ENCODE measurements at regions not wholly inside any gene's neighbourhood (a gene's known extent, or its start where the extent isn't known, plus 50 kb on each side); places are given as distances from the start of the nearest gene placed in this dataset.

DNA sequence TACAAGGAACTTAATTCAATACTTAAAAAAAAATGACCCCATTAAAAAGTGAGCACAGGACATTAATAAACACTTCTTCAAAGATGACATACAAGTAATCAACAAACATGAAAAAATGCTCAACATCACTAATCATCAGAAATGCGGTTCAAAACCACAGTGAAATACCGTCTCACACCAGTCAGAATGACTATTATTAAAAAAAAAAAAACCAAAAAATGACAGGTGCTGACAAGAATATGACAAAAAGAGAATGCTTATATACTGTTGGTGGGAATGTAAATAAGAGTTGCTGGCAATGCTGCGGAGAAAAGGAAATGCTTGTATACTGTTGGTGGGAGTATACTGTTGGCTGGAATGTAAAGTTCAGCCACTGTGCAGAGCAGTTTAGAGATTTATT, 358.3 kb upstream of the CBLB start:
- Mint-ChIP-seq H3K36me3 (ENCODE audit: low read depth) (peaks cover 3% of the 10 kb centered on the region), H3K4me1 (ENCODE audit: low read depth) (peaks cover 8% of the 10 kb centered on the region), H3K9me3 (ENCODE audit: low read depth) (peaks cover 15% of the 10 kb centered on the region), H3K27me3 (ENCODE audit: low read depth) (no peaks in the 10 kb centered on the region), H3K27ac (ENCODE audit: unreplicated experiment) (no peak overlapping the region), H3K4me3 (ENCODE audit: unreplicated experiment) (no peak overlapping the region)
- TF ChIP-seq, protein P1, sequence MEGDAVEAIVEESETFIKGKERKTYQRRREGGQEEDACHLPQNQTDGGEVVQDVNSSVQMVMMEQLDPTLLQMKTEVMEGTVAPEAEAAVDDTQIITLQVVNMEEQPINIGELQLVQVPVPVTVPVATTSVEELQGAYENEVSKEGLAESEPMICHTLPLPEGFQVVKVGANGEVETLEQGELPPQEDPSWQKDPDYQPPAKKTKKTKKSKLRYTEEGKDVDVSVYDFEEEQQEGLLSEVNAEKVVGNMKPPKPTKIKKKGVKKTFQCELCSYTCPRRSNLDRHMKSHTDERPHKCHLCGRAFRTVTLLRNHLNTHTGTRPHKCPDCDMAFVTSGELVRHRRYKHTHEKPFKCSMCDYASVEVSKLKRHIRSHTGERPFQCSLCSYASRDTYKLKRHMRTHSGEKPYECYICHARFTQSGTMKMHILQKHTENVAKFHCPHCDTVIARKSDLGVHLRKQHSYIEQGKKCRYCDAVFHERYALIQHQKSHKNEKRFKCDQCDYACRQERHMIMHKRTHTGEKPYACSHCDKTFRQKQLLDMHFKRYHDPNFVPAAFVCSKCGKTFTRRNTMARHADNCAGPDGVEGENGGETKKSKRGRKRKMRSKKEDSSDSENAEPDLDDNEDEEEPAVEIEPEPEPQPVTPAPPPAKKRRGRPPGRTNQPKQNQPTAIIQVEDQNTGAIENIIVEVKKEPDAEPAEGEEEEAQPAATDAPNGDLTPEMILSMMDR (IDR thresholded peaks at IDR 0.05), result no peak
- no peak for DNase-seq (ENCODE audit: low spot score)

DNA sequence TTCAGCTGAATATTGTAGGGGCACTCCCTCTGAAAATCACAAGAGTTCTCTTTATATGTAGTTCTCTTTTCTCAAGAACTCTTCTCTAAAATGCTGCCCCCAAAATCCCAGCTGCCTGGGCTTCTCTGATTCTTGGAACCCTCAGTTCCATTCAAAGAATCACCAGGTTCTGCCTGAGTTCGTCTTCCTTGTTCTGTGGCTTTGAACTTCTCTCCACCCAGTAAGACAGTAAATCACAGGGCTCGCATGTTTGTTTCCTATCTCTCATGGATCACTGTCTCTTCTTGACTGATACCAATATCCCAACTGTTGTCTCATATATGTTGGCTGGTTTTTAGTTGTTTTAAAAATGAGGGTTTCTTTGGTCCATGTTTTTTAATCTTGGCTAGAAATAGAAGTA, 359.5 kb upstream of the CBLB start:
- peaks cover 6% of the 10 kb centered on the region for H3K9me3 Mint-ChIP-seq (ENCODE audit: low read depth)
- no peaks in the 10 kb centered on the region for H3K27me3 Mint-ChIP-seq (ENCODE audit: low read depth)
- no peaks in the 10 kb centered on the region for H3K36me3 Mint-ChIP-seq (ENCODE audit: low read depth)
- no peak overlapping the region for H3K4me3 Mint-ChIP-seq (ENCODE audit: unreplicated experiment)
- no peak overlapping the region for H3K27ac Mint-ChIP-seq (ENCODE audit: unreplicated experiment)
- TF ChIP-seq, protein P1 (IDR thresholded peaks at IDR 0.05), result no peak
- H3K4me1 Mint-ChIP-seq (ENCODE audit: low read depth), result peaks cover 14% of the 10 kb centered on the region
- DNase-seq (ENCODE audit: low spot score), result no peak

DNA sequence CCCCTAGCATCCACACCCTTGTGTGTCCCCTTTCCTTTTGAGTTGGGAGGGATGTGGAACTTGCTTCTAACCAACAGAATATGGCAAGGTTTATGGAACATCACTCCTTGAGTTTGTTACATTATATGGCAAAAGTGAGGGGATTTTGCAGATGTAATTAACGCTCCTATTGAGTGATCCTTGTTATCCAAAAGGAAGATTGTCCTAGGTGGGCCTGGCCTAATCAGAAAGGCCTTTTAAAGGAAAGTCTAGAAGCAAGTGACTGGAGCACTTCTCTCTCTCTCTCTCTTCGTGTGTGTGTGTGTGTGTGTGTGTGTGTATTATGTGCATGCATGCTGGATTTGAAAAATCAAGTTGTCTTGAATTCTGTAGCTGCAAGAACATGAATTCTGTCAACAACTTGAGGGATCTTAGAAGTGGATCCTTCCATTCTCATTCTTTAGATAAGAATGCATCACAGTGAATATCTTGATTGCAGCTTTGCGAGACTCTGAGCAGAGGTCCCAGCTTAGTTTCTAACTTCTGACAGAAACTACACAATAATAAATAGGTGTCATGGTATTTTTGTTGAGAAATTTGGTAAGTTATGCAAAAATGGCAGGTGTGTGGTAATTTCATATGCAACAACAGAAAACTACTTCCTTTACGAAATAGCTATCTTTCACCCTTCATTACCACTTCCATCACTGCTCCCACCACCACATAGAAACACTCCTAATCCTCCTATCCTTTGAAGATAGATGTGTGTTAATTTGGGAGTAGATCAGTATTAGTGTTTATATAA, 360.9 kb upstream of the CBLB start:
- no peak for DNase-seq (ENCODE audit: low spot score)
- Mint-ChIP-seq H3K27me3 (ENCODE audit: low read depth) (no peaks in the 10 kb centered on the region), H3K4me3 (ENCODE audit: unreplicated experiment) (no peak overlapping the region), H3K36me3 (ENCODE audit: low read depth) (no peaks in the 10 kb centered on the region), H3K4me1 (ENCODE audit: low read depth) (peaks cover 15% of the 10 kb centered on the region), H3K9me3 (ENCODE audit: low read depth) (peaks cover 6% of the 10 kb centered on the region), H3K27ac (ENCODE audit: unreplicated experiment) (no peak overlapping the region)
- TF ChIP-seq, protein P1 (IDR thresholded peaks at IDR 0.05), result no peak

DNA sequence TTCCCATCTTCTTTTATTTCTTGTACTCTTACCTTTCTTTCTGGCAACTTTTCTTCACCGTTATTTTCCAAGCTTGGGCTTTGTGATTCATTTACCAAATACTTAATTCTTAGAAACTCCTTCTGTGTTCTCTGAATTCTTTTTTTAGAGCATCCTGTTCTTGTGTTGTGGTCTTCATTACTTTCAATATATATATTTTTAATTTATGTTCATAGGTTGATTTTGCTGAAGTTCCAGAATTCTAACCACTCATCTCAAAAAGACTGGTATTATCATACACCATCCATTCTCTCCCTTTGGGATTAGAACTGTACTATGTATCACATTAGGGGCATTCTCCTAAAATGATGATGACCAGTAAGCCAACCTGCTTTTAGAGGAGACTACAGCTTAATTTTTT, 362.3 kb upstream of the CBLB start:
- no peaks in the 10 kb centered on the region for H3K27me3 Mint-ChIP-seq (ENCODE audit: low read depth)
- TF ChIP-seq, protein P1 (IDR thresholded peaks at IDR 0.05), result no peak
- H3K4me1 Mint-ChIP-seq (ENCODE audit: low read depth), result peaks cover 15% of the 10 kb centered on the region
- no peaks in the 10 kb centered on the region for H3K36me3 Mint-ChIP-seq (ENCODE audit: low read depth)
- peaks cover 3% of the 10 kb centered on the region for H3K9me3 Mint-ChIP-seq (ENCODE audit: low read depth)
- H3K27ac Mint-ChIP-seq (ENCODE audit: unreplicated experiment), result no peak overlapping the region
- H3K4me3 Mint-ChIP-seq (ENCODE audit: unreplicated experiment), result no peak overlapping the region
- no peak for DNase-seq (ENCODE audit: low spot score)

DNA sequence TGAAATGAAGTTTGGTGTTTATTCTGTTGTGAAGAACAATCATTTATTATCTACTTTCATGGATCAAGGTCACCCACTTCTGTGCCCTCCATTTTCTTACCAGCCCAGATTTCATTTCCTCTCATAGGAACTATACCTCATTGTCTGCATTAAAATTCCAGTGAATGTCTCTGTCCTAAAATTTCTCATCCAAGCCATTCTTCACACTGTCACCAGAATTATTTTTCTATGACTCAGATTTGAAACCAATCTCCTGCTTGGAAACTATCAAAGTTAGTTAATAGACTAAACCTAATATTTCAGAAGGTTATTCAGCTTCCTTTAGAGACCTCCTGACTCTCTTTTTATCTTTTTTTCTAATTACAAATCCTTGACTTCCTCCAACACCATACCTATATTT, 364.1 kb upstream of the CBLB start:
- no peaks in the 10 kb centered on the region for H3K27me3 Mint-ChIP-seq (ENCODE audit: low read depth)
- H3K4me1 Mint-ChIP-seq (ENCODE audit: low read depth), result peaks cover 15% of the 10 kb centered on the region
- TF ChIP-seq, protein P1 (IDR thresholded peaks at IDR 0.05), result no peak
- H3K9me3 Mint-ChIP-seq (ENCODE audit: low read depth), result peaks cover 4% of the 10 kb centered on the region
- no peak overlapping the region for H3K4me3 Mint-ChIP-seq (ENCODE audit: unreplicated experiment)
- no peaks in the 10 kb centered on the region for H3K36me3 Mint-ChIP-seq (ENCODE audit: low read depth)
- no peak for DNase-seq (ENCODE audit: low spot score)
- H3K27ac Mint-ChIP-seq (ENCODE audit: unreplicated experiment), result no peak overlapping the region

Measured in chondrocyte (in vitro differentiated cells).